Breast epithelium (tissue), 3 donors: ENCODE measurements at regions not wholly inside any gene's neighbourhood (a gene's known extent, or its start where the extent isn't known, plus 50 kb on each side); places are given as distances from the start of the nearest gene placed in this dataset.

Experiments used
- POLR2A ChIP-seq: fragments of 450-650 bp; IDR thresholded peaks from one replicate; pipeline ENCODE4 v1.6.1; 2016; ENCODE audit warnings: antibody characterized with exemption, mild to moderate bottlenecking, moderate library complexity
- TF ChIP-seq, protein P1 (sequence below), 3 donors: fragments of 450-650 bp; IDR thresholded peaks; one replicate each; pipeline ENCODE4 v1.5.1; 2016 to 2017; ENCODE audit warnings: antibody characterized with exemption in 3 of 3, mild to moderate bottlenecking in 3 of 3, moderate library complexity in 3 of 3

DNA sequence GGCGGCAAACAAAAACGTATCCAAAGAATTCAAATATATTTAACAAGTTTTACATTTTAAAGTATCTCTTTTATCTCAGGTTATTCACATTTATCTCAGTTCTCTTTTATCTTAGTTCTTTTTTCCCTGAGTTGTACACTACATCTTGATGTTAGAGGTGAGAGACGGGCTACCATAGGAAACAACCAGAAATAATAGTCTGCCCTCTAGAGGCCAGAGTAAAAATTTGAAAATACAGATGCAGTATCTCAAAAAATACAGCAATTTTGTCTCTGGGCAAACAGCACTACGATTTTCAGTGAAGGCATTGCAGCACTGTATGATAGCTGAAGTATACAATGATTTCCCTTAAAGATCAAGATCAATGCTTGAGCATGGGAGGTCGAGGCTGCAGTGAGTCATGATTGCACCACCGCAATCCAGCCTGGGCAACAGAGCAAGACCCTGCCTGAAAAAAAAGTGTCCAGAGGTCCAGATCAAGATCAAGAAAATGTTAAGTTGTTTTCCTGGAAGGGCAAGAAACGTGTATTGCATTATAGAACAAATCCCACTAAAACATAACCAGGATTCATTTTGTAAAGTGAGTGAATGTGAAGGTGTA is 82.6 kb upstream of the ATP11B start:
- TF ChIP-seq, protein P1, sequence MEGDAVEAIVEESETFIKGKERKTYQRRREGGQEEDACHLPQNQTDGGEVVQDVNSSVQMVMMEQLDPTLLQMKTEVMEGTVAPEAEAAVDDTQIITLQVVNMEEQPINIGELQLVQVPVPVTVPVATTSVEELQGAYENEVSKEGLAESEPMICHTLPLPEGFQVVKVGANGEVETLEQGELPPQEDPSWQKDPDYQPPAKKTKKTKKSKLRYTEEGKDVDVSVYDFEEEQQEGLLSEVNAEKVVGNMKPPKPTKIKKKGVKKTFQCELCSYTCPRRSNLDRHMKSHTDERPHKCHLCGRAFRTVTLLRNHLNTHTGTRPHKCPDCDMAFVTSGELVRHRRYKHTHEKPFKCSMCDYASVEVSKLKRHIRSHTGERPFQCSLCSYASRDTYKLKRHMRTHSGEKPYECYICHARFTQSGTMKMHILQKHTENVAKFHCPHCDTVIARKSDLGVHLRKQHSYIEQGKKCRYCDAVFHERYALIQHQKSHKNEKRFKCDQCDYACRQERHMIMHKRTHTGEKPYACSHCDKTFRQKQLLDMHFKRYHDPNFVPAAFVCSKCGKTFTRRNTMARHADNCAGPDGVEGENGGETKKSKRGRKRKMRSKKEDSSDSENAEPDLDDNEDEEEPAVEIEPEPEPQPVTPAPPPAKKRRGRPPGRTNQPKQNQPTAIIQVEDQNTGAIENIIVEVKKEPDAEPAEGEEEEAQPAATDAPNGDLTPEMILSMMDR (IDR thresholded peaks at IDR 0.05), result peak in 1 of 3 donors; percentile 35
- TF ChIP-seq POLR2A, result no peak
